Omental fat pad (tissue), 3 donors: ENCODE measurements at regions not wholly inside any gene's neighbourhood (a gene's known extent, or its start where the extent isn't known, plus 50 kb on each side); places are given as distances from the start of the nearest gene placed in this dataset. TPM values are rescaled to one million over a fixed set of nuclear protein-coding genes. Genes with fewer than 3 reads are reported as not detected.

ENCODE experiments used
- ATAC-seq: fragments of 150-250 bp; one replicate; pipeline ENCODE4 v1.9.1; 2016; ENCODE audit warnings: mild to moderate bottlenecking, moderate library complexity; ENCODE audit not compliant: low FRiP score
- DNase-seq: peaks from one replicate; pipeline ENCODE4 v3.0.0-alpha.2; 2019; ENCODE audit warnings: low spot score
- CTCF ChIP-seq, 3 donors: fragments of 450-650 bp; IDR thresholded peaks; one replicate each; pipeline ENCODE4 v1.5.1; 2016 to 2017; ENCODE audit warnings: antibody characterized with exemption in 3 of 3, mild to moderate bottlenecking in 3 of 3, moderate library complexity in 2 of 3
- small RNA-seq: library from RNA; depleted of rRNA; stranded (forward); fragments of <200 nt; gene quantifications from one replicate; pipeline ENCODE3, GENCODE V24; 2016

- no peak for DNase-seq
- ATAC-seq: no peak
- TF ChIP-seq CTCF (IDR thresholded peaks at IDR 0.05): no peak
These were observed 457.4 kb upstream of the CDH18 start for GRCh38 chr5:20445326-20445860.

- no peak for TF ChIP-seq CTCF (IDR thresholded peaks at IDR 0.05)
- DNase-seq: no peak
These were observed 446.8 kb upstream of the CDH18 start for GRCh38 chr5:20434786-20435185.

GRCh38 chr5:20420991-20421595 is 433.1 kb upstream of the CDH18 start:
- DNase-seq (no peak), ATAC-seq (no peak)
- TF ChIP-seq CTCF (IDR thresholded peaks at IDR 0.05): no peak

More at GRCh38 chr5:20434786-20435185, 446.8 kb upstream of the CDH18 start:
- no peak for ATAC-seq

Small RNAs in the stretch of these regions (small RNA-seq; reads per million reads assigned to genes)
- gene AC091946.2 (not detected), gene AC140172.1 (not detected)
